MM.1S (cell line): ENCODE measurements at regions not wholly inside any gene's neighbourhood (a gene's known extent, or its start where the extent isn't known, plus 50 kb on each side); places are given as distances from the start of the nearest gene placed in this dataset.

Experiments used
- DNase-seq: peaks from one replicate; pipeline ENCODE4 v3.0.0-alpha.2; 2015
- H2AFZ ChIP-seq: fragments of 300-600 bp; sonication (generic); 2 replicates; pipeline ENCODE4 v1.6.0; 2016; ENCODE audit warnings: antibody characterized with exemption, low read length
- H3F3A ChIP-seq: fragments of 300-600 bp; sonication (generic); 2 replicates; pipeline ENCODE4 v1.6.1; 2016; ENCODE audit warnings: mild to moderate bottlenecking, antibody characterized with exemption, low read length, moderate library complexity, mixed read lengths; ENCODE audit not compliant: insufficient read depth
- H3K27ac ChIP-seq: fragments of 300-600 bp; sonication (generic); 2 replicates; pipeline ENCODE4 v1.5.1; 2016; ENCODE audit warnings: mild to moderate bottlenecking, low read length
- H3K27me3 ChIP-seq: fragments of 300-600 bp; sonication (generic); replicated peaks from 2 replicates; pipeline ENCODE4 v1.6.0; 2016; ENCODE audit warnings: low read length; ENCODE audit not compliant: insufficient read depth
- H3K36me3 ChIP-seq: fragments of 300-600 bp; sonication (generic); replicated peaks from 2 replicates; pipeline ENCODE4 v1.6.1; 2016; ENCODE audit warnings: mild to moderate bottlenecking, low read length, mixed read lengths; ENCODE audit not compliant: insufficient read depth
- H3K4me1 ChIP-seq: fragments of 300-600 bp; sonication (generic); 2 replicates; pipeline ENCODE4 v1.6.1; 2016; ENCODE audit warnings: low read length, mixed read lengths
- H3K4me2 ChIP-seq: fragments of 300-600 bp; sonication (generic); 2 replicates; pipeline ENCODE4 v1.6.0; 2016; ENCODE audit warnings: low read depth, low read length
- H3K4me3 ChIP-seq: fragments of 300-600 bp; sonication (generic); 2 replicates; pipeline ENCODE4 v1.5.1; 2016; ENCODE audit warnings: low read length, mixed read lengths
- H3K79me2 ChIP-seq: fragments of 300-600 bp; sonication (generic); 2 replicates; pipeline ENCODE4 v1.6.1; 2016; ENCODE audit warnings: mixed run types, low read length, mixed read lengths
- H3K9ac ChIP-seq: fragments of 300-600 bp; sonication (generic); 2 replicates; pipeline ENCODE4 v1.6.1; 2016; ENCODE audit warnings: low read length, mixed read lengths
- H3K9me2 ChIP-seq: fragments of 300-600 bp; sonication (generic); replicated peaks from 2 replicates; pipeline ENCODE4 v1.6.1; 2016; ENCODE audit warnings: mild to moderate bottlenecking, low read length, mixed read lengths; ENCODE audit not compliant: insufficient read depth
- H3K9me3 ChIP-seq: fragments of 300-600 bp; sonication (generic); replicated peaks from 2 replicates; pipeline ENCODE4 v1.6.1; 2016; ENCODE audit warnings: mild to moderate bottlenecking, low read length, mixed read lengths; ENCODE audit not compliant: insufficient read depth
- H4K20me1 ChIP-seq: fragments of 300-600 bp; sonication (generic); 2 replicates; pipeline ENCODE4 v1.6.1; 2016; ENCODE audit warnings: mild to moderate bottlenecking, low read length, moderate library complexity, mixed read lengths; ENCODE audit not compliant: insufficient read depth
- CTCF ChIP-seq: fragments of 300-600 bp; sonication (generic); IDR thresholded peaks from 2 replicates; pipeline ENCODE4 v1.5.1; 2016; ENCODE audit warnings: antibody characterized with exemption, low read length, mixed read lengths
- EZH2 ChIP-seq: fragments of 300-600 bp; sonication (generic); optimal IDR thresholded peaks from 2 replicates; pipeline ENCODE3; 2017; ENCODE audit warnings: low read depth, mild to moderate bottlenecking, antibody characterized with exemption, low read length, mixed read lengths
- EZH2phosphoT487 ChIP-seq: fragments of 300-600 bp; sonication (generic); IDR thresholded peaks from 2 replicates; pipeline ENCODE4 v1.6.1; 2018; ENCODE audit warnings: antibody characterized with exemption, low read length

- Histone ChIP-seq H2AFZ (no peak overlapping the region), H3K4me1 (no peaks in the 10 kb centered on the region), H3K27me3 (no peaks in the 10 kb centered on the region), H3F3A (no peaks in the 10 kb centered on the region), H3K36me3 (no peaks in the 10 kb centered on the region), H3K4me3 (no peak overlapping the region), H3K79me2 (no peaks in the 10 kb centered on the region), H3K9ac (no peak overlapping the region), H3K9me2 (no peaks in the 10 kb centered on the region), H3K9me3 (no peaks in the 10 kb centered on the region), H3K4me2 (no peak overlapping the region), H3K27ac (no peak overlapping the region), H4K20me1 (no peaks in the 10 kb centered on the region)
- no peak for TF ChIP-seq CTCF
- no peak for TF ChIP-seq EZH2
- no peak for TF ChIP-seq EZH2phosphoT487
- DNase-seq, result no peak
These were observed 250.6 kb downstream of the SAMD5 start for GRCh38 chr6:147759093-147759492.

GRCh38 chr6:147759536-147759935, 251.0 kb downstream of the SAMD5 start:
- Histone ChIP-seq H2AFZ (no peak overlapping the region), H3K27me3 (no peaks in the 10 kb centered on the region), H3F3A (no peaks in the 10 kb centered on the region), H3K27ac (no peak overlapping the region), H3K9me3 (no peaks in the 10 kb centered on the region), H3K4me2 (no peak overlapping the region), H4K20me1 (no peaks in the 10 kb centered on the region), H3K9ac (no peak overlapping the region), H3K9me2 (no peaks in the 10 kb centered on the region), H3K4me1 (no peaks in the 10 kb centered on the region), H3K79me2 (no peaks in the 10 kb centered on the region), H3K4me3 (no peak overlapping the region), H3K36me3 (no peaks in the 10 kb centered on the region)
- TF ChIP-seq EZH2 (no peak), EZH2phosphoT487 (no peak), CTCF (no peak)
- no peak for DNase-seq

GRCh38 chr6:147765541-147765940, 257.1 kb downstream of the SAMD5 start:
- no peak for TF ChIP-seq CTCF
- TF ChIP-seq EZH2phosphoT487, result no peak
- TF ChIP-seq EZH2, result no peak
- DNase-seq, result no peak
- Histone ChIP-seq H3K27me3 (no peaks in the 10 kb centered on the region), H4K20me1 (no peaks in the 10 kb centered on the region), H3K27ac (no peak overlapping the region), H3K79me2 (no peaks in the 10 kb centered on the region), H3K4me3 (no peak overlapping the region), H3K4me1 (no peaks in the 10 kb centered on the region), H3K9me3 (no peaks in the 10 kb centered on the region), H3K36me3 (no peaks in the 10 kb centered on the region), H2AFZ (no peak overlapping the region), H3K9ac (no peak overlapping the region), H3F3A (no peaks in the 10 kb centered on the region), H3K9me2 (no peaks in the 10 kb centered on the region), H3K4me2 (no peak overlapping the region)
